Neural cell (in vitro differentiated cells): ENCODE measurements at regions not wholly inside any gene's neighbourhood (a gene's known extent, or its start where the extent isn't known, plus 50 kb on each side); places are given as distances from the start of the nearest gene placed in this dataset.

Experiments used
- EP300 ChIP-seq: fragments of 450-650 bp; conservative IDR thresholded peaks from 2 replicates; pipeline ENCODE4 v1.6.1; 2014; ENCODE audit warnings: antibody characterized with exemption, mild to moderate bottlenecking, moderate library complexity; ENCODE audit not compliant: poor library complexity, severe bottlenecking
- EZH2 ChIP-seq: fragments of 200-600, 300-800 bp; shearing (Covaris generic), sonication (generic); IDR thresholded peaks from 2 replicates; pipeline ENCODE4 v1.6.1; 2014; ENCODE audit warnings: antibody characterized with exemption, low read length, borderline replicate concordance, mild to moderate bottlenecking; ENCODE audit not compliant: insufficient read depth, poor library complexity, severe bottlenecking
- MXI1 ChIP-seq: fragments of 450-650 bp; conservative IDR thresholded peaks from 2 replicates; pipeline ENCODE4 v1.6.1; 2014; ENCODE audit warnings: antibody characterized with exemption, mild to moderate bottlenecking; ENCODE audit not compliant: poor library complexity, severe bottlenecking
- POLR2AphosphoS5 ChIP-seq: IDR thresholded peaks from 2 replicates; pipeline ENCODE4 v1.6.1; 2012
- RAD21 ChIP-seq: fragments of 450-650 bp; conservative IDR thresholded peaks from 2 replicates; pipeline ENCODE4 v1.6.1; 2014; ENCODE audit warnings: antibody characterized with exemption, mild to moderate bottlenecking, moderate library complexity
- SMC3 ChIP-seq: fragments of 450-650 bp; conservative IDR thresholded peaks from 2 replicates; pipeline ENCODE4 v1.6.1; 2014; ENCODE audit warnings: antibody characterized with exemption, mild to moderate bottlenecking, moderate library complexity; ENCODE audit not compliant: poor library complexity
- TF ChIP-seq, protein P1 (sequence below): fragments of 450-650 bp; IDR thresholded peaks from 2 replicates; pipeline ENCODE4 v1.5.1; 2014; ENCODE audit warnings: antibody characterized with exemption, mild to moderate bottlenecking, moderate library complexity; ENCODE audit not compliant: poor library complexity, severe bottlenecking
- TF ChIP-seq, protein P2 (sequence below): IDR thresholded peaks from 2 replicates; pipeline ENCODE4 v1.6.1; 2012; ENCODE audit warnings: borderline replicate concordance

DNA sequence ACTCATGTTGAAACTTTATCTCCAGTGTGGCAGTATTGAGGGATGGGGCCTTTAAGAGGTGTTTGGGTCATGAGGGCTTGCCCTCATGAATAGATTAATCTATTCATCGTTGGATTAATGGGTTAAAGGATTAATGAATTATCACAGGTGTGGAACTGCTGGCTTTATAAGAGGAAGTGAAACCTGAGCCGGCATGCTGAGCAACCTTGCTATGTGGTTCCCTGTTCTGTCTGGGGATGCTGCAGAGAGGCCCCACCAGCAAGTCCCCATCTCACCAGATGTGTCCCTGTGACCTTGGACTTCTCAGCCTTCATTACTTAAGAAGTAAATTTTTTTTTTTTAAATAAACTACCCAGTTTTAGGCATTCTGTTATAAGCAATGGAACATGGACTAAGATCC, 109.6 kb downstream of the DYRK2 start:
- no peak for TF ChIP-seq POLR2AphosphoS5
- no peak for TF ChIP-seq SMC3
- TF ChIP-seq, protein P1, sequence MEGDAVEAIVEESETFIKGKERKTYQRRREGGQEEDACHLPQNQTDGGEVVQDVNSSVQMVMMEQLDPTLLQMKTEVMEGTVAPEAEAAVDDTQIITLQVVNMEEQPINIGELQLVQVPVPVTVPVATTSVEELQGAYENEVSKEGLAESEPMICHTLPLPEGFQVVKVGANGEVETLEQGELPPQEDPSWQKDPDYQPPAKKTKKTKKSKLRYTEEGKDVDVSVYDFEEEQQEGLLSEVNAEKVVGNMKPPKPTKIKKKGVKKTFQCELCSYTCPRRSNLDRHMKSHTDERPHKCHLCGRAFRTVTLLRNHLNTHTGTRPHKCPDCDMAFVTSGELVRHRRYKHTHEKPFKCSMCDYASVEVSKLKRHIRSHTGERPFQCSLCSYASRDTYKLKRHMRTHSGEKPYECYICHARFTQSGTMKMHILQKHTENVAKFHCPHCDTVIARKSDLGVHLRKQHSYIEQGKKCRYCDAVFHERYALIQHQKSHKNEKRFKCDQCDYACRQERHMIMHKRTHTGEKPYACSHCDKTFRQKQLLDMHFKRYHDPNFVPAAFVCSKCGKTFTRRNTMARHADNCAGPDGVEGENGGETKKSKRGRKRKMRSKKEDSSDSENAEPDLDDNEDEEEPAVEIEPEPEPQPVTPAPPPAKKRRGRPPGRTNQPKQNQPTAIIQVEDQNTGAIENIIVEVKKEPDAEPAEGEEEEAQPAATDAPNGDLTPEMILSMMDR, result no peak
- TF ChIP-seq MXI1, result no peak
- TF ChIP-seq, protein P2, sequence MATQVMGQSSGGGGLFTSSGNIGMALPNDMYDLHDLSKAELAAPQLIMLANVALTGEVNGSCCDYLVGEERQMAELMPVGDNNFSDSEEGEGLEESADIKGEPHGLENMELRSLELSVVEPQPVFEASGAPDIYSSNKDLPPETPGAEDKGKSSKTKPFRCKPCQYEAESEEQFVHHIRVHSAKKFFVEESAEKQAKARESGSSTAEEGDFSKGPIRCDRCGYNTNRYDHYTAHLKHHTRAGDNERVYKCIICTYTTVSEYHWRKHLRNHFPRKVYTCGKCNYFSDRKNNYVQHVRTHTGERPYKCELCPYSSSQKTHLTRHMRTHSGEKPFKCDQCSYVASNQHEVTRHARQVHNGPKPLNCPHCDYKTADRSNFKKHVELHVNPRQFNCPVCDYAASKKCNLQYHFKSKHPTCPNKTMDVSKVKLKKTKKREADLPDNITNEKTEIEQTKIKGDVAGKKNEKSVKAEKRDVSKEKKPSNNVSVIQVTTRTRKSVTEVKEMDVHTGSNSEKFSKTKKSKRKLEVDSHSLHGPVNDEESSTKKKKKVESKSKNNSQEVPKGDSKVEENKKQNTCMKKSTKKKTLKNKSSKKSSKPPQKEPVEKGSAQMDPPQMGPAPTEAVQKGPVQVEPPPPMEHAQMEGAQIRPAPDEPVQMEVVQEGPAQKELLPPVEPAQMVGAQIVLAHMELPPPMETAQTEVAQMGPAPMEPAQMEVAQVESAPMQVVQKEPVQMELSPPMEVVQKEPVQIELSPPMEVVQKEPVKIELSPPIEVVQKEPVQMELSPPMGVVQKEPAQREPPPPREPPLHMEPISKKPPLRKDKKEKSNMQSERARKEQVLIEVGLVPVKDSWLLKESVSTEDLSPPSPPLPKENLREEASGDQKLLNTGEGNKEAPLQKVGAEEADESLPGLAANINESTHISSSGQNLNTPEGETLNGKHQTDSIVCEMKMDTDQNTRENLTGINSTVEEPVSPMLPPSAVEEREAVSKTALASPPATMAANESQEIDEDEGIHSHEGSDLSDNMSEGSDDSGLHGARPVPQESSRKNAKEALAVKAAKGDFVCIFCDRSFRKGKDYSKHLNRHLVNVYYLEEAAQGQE, result no peak
- no peak for TF ChIP-seq EZH2
- TF ChIP-seq RAD21, result no peak
- TF ChIP-seq EP300, result no peak
